GM18502 (cell line): ENCODE measurements at regions not wholly inside any gene's neighbourhood (a gene's known extent, or its start where the extent isn't known, plus 50 kb on each side); places are given as distances from the start of the nearest gene placed in this dataset.

Experiments
- ATAC-seq: cut with Tn5 transposase; IDR thresholded peaks from one replicate; pipeline ENCODE4 v1.9.1; 2021; ENCODE audit warnings: mild to moderate bottlenecking; ENCODE audit not compliant: unreplicated experiment, poor library complexity

DNA sequence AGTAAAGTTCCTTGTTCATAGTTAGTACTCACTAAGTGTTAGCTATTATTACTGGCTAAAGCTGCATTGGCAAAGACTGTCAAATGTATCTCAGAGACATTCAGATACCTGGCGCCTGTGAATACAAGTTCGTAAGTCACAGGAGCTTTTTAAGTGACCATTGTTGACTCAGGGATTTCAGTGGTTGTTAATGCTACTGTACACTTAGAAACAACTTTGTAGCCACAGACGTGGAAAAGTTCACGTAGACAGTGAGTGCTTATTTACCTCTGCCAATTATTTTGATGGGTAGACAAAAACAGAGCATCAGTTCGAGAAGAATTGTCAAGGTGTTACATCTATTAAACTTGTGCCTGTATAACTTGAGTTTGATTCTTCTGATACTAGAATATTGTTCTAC is 59.1 kb upstream of the RRP15 start:
- no peak for ATAC-seq
